ENCODE measurements at regions not wholly inside any gene's neighbourhood (a gene's known extent, or its start where the extent isn't known, plus 50 kb on each side); places are given as distances from the start of the nearest gene placed in this dataset.

DNA sequence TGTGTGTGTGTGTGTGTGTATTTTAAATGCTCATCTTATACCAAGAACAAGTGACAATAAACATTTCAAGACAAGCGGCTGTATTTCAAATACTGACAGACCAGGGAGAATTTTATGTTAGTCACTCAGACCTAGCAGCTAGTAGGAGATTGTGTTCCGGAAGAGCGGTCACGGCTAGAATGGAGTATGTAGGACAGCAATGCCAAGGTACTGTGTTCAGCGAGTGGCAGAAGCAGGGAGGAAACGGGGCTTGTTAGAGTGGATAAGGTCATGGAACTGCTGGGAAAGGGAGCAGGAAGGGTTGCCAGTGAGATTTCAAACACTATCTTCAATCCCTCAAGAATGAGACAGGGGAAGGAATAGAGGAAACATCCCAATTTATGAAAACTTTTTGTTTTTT lies 260.5 kb upstream of the PITRM1 start:
- peaks cover 0 to 12% (median 10%) of the 10 kb centered on the region in 3 donors for H3K9me3 ChIP-seq (ENCODE audit: control extremely low read depth in 1 of 3, control insufficient read depth in 2 of 3, insufficient read depth in 1 of 3, low read length in 2 of 3)
- H3K4me2 ChIP-seq (replicated peaks; ENCODE audit: low read depth, low read length, poor library complexity, severe bottlenecking), result no peak overlapping the region
- H3K27me3 ChIP-seq (replicated peaks in 1 of 4; ENCODE audit: control extremely low read depth in 1 of 4, control insufficient read depth in 3 of 4, insufficient read depth in 4 of 4, low read length in 3 of 4), result peaks cover 0 to under 1% (median 0%) of the 10 kb centered on the region in 4 experiments
- Mint-ChIP-seq H3K9me3 (ENCODE audit: insufficient read depth) (peaks cover 8% of the 10 kb centered on the region), H3K4me1 (peaks cover 7% of the 10 kb centered on the region), H3K4me3 (no peak overlapping the region), H3K27me3 (peaks cover 8% of the 10 kb centered on the region), H3K27ac (no peak overlapping the region)
- intact Hi-C loops (cut with micrococcal nuclease), result no loop called here
- no peak overlapping the region for H2AFZ ChIP-seq (ENCODE audit: insufficient read depth, low read depth, low read length, poor library complexity, severe bottlenecking)
- no peak overlapping the region for H3K4me3 ChIP-seq (ENCODE audit: control extremely low read depth in 1 of 5, extremely low read depth in 1 of 5, insufficient read depth in 1 of 5, low read depth in 2 of 5, low read length in 4 of 5)
- ChIA-PET POLR2A (no interaction called here), CTCF (no interaction called here)
- H3K79me2 ChIP-seq (ENCODE audit: control insufficient read depth, insufficient read depth, low read length), result no peaks in the 10 kb centered on the region
- no peaks in the 10 kb centered on the region for H3K36me3 ChIP-seq (replicated peaks in 1 of 2; ENCODE audit: control extremely low read depth in 1 of 2, control insufficient read depth in 1 of 2, extremely low read depth in 1 of 2, insufficient read depth in 2 of 2, low read length in 1 of 2)
- TF ChIP-seq EZH2 (IDR thresholded peaks at IDR 0.05; ENCODE audit: borderline replicate concordance, insufficient read depth, low read depth, low read length, poor library complexity, severe bottlenecking), result no peak
- TF ChIP-seq, protein P1, sequence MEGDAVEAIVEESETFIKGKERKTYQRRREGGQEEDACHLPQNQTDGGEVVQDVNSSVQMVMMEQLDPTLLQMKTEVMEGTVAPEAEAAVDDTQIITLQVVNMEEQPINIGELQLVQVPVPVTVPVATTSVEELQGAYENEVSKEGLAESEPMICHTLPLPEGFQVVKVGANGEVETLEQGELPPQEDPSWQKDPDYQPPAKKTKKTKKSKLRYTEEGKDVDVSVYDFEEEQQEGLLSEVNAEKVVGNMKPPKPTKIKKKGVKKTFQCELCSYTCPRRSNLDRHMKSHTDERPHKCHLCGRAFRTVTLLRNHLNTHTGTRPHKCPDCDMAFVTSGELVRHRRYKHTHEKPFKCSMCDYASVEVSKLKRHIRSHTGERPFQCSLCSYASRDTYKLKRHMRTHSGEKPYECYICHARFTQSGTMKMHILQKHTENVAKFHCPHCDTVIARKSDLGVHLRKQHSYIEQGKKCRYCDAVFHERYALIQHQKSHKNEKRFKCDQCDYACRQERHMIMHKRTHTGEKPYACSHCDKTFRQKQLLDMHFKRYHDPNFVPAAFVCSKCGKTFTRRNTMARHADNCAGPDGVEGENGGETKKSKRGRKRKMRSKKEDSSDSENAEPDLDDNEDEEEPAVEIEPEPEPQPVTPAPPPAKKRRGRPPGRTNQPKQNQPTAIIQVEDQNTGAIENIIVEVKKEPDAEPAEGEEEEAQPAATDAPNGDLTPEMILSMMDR (IDR thresholded peaks at IDR 0.05), result no peak
- WGBS (ENCODE audit: insufficient coverage), result 93% methylated on average over 2 of the region's 6 CpGs
- ATAC-seq (ENCODE audit: low read depth) (no peak), DNase-seq (no peak)
- H4K20me1 ChIP-seq (ENCODE audit: control insufficient read depth, insufficient read depth, low read length, poor library complexity, severe bottlenecking), result no peaks in the 10 kb centered on the region
- H3K4me1 ChIP-seq (ENCODE audit: control insufficient read depth in 2 of 2, insufficient read depth in 2 of 2, low read length in 2 of 2), result peaks cover 6% of the 10 kb centered on the region in 2 donors
- no peak overlapping the region for H3K9ac ChIP-seq (ENCODE audit: low read length)
- H3K27ac ChIP-seq (ENCODE audit: low read length in 2 of 2), result no peak overlapping the region

DNA sequence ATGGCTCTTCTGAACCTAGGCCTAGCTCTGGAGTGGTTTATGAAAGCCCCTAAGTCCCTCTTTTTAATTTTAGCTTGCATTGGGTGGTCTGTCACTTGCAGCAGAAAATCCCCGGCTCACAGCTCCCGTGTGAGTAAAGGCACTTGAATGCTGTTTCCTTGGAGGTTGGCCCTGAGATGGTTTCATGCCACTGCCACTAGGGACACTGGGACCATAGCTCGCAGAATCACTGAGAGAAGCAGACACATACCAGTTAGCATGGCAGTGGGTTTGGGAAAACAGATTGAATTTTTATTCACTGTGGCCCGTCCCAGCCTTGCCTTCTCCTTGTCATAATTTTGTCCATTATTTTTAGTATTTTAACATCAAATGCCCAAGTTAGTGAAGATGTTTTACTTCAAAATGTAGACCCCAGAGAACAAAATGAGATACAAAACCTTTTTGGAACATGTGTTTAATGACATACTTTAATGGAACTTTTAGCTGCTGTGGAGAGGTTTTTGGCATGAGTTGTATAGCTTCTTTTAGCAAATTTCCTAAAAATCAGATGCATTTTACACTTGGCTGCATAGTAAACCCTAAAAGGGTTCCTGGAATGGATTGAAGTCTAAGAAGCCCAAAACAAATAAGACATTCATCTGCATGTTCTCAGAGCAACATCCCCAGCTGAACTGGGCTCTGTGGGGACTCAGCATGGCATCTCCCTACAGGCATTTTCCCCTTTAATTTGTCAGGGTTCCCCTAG lies 259.7 kb upstream of the PITRM1 start:
- Mint-ChIP-seq H3K4me3 (no peak overlapping the region), H3K4me1 (peaks cover 7% of the 10 kb centered on the region), H3K27ac (no peak overlapping the region), H3K27me3 (peaks cover 11% of the 10 kb centered on the region), H3K9me3 (ENCODE audit: insufficient read depth) (peaks cover 8% of the 10 kb centered on the region)
- TF ChIP-seq EZH2 (IDR thresholded peaks at IDR 0.05; ENCODE audit: borderline replicate concordance, insufficient read depth, low read depth, low read length, poor library complexity, severe bottlenecking), result no peak
- TF ChIP-seq, protein P1 (IDR thresholded peaks at IDR 0.05), result no peak
- WGBS (ENCODE audit: insufficient coverage), result 100% methylated on average over 3 of the region's 4 CpGs
- H3K4me2 ChIP-seq (replicated peaks; ENCODE audit: low read depth, low read length, poor library complexity, severe bottlenecking), result no peak overlapping the region
- peaks cover 0 to 3% (median 0%) of the 10 kb centered on the region in 4 experiments for H3K27me3 ChIP-seq (replicated peaks in 1 of 4; ENCODE audit: control extremely low read depth in 1 of 4, control insufficient read depth in 3 of 4, insufficient read depth in 4 of 4, low read length in 3 of 4)
- H2AFZ ChIP-seq (ENCODE audit: insufficient read depth, low read depth, low read length, poor library complexity, severe bottlenecking), result no peak overlapping the region
- DNase-seq (no peak), ATAC-seq (ENCODE audit: low read depth) (no peak)
- H4K20me1 ChIP-seq (ENCODE audit: control insufficient read depth, insufficient read depth, low read length, poor library complexity, severe bottlenecking), result no peaks in the 10 kb centered on the region
- no peak overlapping the region for H3K27ac ChIP-seq (ENCODE audit: low read length in 2 of 2)
- H3K4me1 ChIP-seq (ENCODE audit: control insufficient read depth in 2 of 2, insufficient read depth in 2 of 2, low read length in 2 of 2), result peaks cover 6% of the 10 kb centered on the region in 2 donors
- intact Hi-C loops (cut with micrococcal nuclease), result no loop called here
- H3K4me3 ChIP-seq (ENCODE audit: control extremely low read depth in 1 of 5, extremely low read depth in 1 of 5, insufficient read depth in 1 of 5, low read depth in 2 of 5, low read length in 4 of 5), result no peak overlapping the region
- POLR2A ChIA-PET, result no interaction called here
- CTCF ChIA-PET, result interaction anchor here (0.6 kb wide), 1 partner anchor 1226 kb away, joined by 3 read pairs; no protein-coding TSS in a partner anchor
- H3K9me3 ChIP-seq (ENCODE audit: control extremely low read depth in 1 of 3, control insufficient read depth in 2 of 3, insufficient read depth in 1 of 3, low read length in 2 of 3), result peaks cover 0 to 10% (median 10%) of the 10 kb centered on the region in 3 donors
- no peak overlapping the region for H3K9ac ChIP-seq (ENCODE audit: low read length)
- H3K79me2 ChIP-seq (ENCODE audit: control insufficient read depth, insufficient read depth, low read length), result no peaks in the 10 kb centered on the region
- no peaks in the 10 kb centered on the region for H3K36me3 ChIP-seq (replicated peaks in 1 of 2; ENCODE audit: control extremely low read depth in 1 of 2, control insufficient read depth in 1 of 2, extremely low read depth in 1 of 2, insufficient read depth in 2 of 2, low read length in 1 of 2)

Measured in B cell (primary cell).